LNCAP (cell line): ENCODE measurements at regions not wholly inside any gene's neighbourhood (a gene's known extent, or its start where the extent isn't known, plus 50 kb on each side); places are given as distances from the start of the nearest gene placed in this dataset.
A peak's percentile ranks its signal among the peaks of the same experiment; 100 is the strongest.

Experiments
- TF ChIP-seq, protein P1 (sequence below): fragments of 450-650 bp; IDR thresholded peaks from 2 replicates; pipeline ENCODE4 v1.5.1; 2017; ENCODE audit warnings: mild to moderate bottlenecking

DNA sequence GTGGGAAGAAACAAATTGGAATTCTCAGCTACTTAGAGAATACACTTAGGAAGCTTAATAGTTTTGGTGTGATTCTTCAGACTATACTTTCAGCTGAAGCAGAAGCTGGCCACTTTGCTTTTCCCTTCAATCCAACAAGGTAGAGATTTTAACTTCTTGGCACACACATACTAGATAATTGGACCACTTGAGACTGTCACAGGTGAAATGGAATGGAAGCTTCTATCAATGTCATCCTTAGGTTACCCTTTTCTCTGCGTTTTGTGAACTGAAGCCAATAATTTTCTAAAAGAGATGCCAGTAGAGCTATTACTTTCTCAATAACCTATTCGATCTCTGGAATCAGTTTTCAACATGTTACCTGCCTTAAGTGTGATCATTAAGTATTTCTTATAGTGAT lies 405.3 kb downstream of the PCDH20 start:
- TF ChIP-seq, protein P1, sequence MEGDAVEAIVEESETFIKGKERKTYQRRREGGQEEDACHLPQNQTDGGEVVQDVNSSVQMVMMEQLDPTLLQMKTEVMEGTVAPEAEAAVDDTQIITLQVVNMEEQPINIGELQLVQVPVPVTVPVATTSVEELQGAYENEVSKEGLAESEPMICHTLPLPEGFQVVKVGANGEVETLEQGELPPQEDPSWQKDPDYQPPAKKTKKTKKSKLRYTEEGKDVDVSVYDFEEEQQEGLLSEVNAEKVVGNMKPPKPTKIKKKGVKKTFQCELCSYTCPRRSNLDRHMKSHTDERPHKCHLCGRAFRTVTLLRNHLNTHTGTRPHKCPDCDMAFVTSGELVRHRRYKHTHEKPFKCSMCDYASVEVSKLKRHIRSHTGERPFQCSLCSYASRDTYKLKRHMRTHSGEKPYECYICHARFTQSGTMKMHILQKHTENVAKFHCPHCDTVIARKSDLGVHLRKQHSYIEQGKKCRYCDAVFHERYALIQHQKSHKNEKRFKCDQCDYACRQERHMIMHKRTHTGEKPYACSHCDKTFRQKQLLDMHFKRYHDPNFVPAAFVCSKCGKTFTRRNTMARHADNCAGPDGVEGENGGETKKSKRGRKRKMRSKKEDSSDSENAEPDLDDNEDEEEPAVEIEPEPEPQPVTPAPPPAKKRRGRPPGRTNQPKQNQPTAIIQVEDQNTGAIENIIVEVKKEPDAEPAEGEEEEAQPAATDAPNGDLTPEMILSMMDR, result no peak

DNA sequence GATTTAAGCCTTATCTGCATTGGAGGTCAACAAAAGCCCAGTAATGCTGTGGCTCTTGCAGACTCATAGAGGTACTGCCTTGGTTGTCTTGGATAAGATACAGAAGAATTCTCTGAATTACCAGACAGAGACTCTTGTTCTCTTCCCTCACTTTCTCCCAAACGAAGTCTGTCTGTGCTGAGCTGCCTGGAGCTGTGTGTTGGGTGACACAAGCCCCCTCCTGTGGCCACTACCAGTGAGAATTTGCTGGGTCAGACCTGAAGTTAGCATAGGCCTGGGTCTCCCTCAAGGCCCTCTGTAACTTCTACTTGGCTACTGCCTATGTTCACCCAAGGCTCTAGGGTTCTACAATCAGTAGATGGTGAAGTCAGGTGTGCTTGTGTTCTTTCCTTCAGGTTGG lies 413.0 kb downstream of the PCDH20 start:
- TF ChIP-seq, protein P1, result no peak

DNA sequence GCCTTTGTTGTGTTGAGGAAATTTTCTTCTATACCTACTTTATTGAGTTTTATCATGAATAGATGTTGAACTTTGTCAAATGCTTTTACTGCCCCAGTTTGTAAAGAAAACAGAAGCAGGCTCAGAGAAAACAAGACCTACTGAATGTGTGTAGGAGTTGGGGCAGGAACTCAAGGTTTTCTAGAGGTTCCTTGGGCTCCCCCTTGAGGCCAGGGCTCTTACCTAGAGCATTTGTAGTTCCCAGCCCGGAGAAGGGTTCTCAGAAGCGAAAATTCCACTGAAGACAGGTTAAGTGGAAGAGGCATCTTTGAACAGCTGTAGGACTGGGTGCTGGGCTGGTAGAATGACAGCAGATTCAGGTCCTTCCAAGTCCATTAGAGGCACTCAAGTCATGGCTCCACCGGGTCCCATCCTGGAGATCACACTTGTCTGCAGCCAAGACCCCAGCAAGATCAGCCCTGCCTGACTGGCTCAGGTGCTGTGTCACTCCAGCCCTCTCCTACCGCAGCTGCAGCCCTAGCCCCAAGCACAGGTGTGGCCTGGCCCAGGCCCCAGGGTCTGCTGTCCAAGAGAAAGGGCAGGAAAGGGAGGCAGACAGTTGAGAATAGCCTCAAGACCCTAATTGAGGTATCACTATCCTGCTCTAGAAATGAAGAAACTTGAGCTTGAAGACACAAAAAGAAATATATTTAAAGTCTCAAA lies 425.5 kb downstream of the PCDH20 start:
- TF ChIP-seq, protein P1, result peak; percentile 29; the same call in 1 of the 2 replicates

DNA sequence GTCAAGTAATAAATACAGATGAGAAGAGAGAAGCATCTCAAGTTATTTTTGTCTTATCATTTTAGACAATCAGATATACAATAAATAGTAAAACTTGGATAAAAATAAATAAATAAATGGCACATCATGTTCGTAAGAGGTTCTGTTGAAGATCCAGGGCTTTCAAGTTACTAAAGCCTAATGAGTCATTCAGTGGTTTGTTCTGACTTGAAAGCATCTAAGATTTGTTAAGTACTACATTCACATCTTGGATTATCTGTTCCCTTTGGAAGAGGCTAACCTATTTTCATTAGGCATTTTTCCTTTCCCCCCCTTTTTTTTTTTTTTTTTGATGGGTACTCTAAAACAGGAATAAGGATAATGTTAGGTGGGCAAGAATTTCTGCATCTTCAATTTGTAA lies 429.3 kb downstream of the PCDH20 start:
- TF ChIP-seq, protein P1, result no peak

DNA sequence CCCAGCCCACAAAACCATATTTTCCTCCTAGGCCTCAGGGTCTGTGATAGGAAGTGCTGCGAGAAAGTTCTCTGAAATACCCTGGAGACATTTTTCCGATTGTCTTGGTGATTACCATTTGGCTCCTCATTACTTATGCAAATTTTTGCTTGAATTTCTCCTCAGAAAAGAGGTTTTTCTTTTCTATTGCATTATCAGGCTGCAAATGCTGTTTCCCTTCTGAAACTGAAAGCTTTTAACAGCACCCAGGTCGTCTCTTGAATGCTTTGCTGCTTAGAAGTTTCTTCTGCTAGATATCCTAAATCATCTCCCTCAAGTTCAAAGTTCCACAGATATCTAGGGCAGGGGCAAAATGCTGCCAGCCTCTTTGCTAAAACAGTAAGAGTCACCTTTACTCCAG lies 434.2 kb downstream of the PCDH20 start:
- TF ChIP-seq, protein P1, result no peak

DNA sequence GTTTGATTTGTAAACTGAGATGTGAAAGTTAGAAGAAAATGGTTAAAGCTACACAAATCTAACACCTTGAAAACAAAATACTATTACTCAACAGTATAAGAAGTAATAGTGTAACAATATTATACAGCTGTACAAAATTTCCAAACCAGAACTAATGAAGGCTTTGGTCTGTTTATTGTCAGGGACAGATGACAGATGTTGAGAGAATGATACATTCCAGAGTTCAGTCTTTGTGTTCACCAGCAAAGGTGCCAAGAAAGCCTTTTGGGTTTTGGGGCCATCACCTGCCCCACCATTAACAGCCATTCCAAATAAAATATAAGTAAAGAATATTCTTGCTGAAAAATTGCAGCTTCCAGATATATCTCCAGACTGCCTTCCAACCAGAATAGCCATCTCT lies 439.3 kb downstream of the PCDH20 start:
- TF ChIP-seq, protein P1, result no peak

DNA sequence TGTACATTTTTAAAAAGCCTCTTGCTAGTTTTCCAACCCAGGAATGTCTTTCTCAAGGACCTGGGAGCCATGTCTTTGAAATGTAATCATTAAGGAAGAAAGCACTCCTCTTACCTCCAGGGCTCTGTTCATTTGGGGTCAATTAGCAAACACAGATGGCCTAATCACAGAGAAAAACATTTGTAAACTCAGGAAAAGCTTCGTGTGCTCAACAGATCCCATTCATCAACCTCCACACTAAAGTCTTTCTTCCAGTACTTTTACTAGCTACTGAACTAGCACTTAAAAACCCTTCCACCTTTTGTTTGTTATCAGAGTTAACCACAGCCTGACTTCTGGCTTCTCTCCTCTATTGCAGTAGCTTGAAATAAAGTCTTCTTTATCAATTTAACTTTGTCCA lies 441.4 kb downstream of the PCDH20 start:
- TF ChIP-seq, protein P1, result no peak

DNA sequence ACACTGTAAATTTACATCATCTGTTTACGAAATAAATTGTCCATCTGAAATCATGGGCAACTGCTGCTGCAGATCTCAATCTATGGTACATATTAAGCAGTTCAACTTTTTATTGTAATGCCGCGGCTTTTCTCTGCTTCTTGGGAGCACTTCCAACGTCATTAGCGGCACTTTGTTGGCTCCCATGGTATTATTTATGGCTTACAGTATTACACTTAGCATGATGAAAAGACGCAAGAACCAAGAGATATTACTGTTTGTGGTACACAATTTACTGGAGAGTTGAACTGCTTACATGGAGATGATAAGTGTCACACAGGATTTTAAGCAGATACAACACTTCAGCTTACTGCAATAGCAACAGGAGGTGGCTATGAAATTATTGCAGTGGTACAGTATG lies 442.1 kb downstream of the PCDH20 start:
- TF ChIP-seq, protein P1, result no peak
